Osteoblast (primary cell): ENCODE measurements at regions not wholly inside any gene's neighbourhood (a gene's known extent, or its start where the extent isn't known, plus 50 kb on each side); places are given as distances from the start of the nearest gene placed in this dataset.

ENCODE experiments used
- DNase-seq: peaks from one replicate; pipeline ENCODE4 v3.0.0; 2011; ENCODE audit warnings: low spot score, mixed read lengths; ENCODE audit not compliant: insufficient read length; ENCODE audit errors: missing footprints
- H2AFZ ChIP-seq: 2 replicates; pipeline ENCODE4 v1.6.0; 2011; ENCODE audit warnings: mild to moderate bottlenecking, low read length
- H3K27ac ChIP-seq: 2 replicates; pipeline ENCODE4 v1.5.1; 2011; ENCODE audit warnings: mild to moderate bottlenecking, low read depth, low read length, moderate library complexity
- H3K27me3 ChIP-seq: 2 replicates; pipeline ENCODE4 v1.6.0; 2012; ENCODE audit warnings: mild to moderate bottlenecking, control low read depth, inconsistent platforms, low read length, moderate library complexity; ENCODE audit not compliant: insufficient read depth
- H3K36me3 ChIP-seq: 2 replicates; pipeline ENCODE4 v1.5.1; 2011; ENCODE audit warnings: mild to moderate bottlenecking, low read length, control low read depth, moderate library complexity; ENCODE audit not compliant: insufficient read depth
- H3K4me1 ChIP-seq: 2 replicates; pipeline ENCODE4 v1.5.1; 2011; ENCODE audit warnings: mild to moderate bottlenecking, low read length, control low read depth, moderate library complexity; ENCODE audit not compliant: insufficient read depth
- H3K4me2 ChIP-seq: 2 replicates; pipeline ENCODE4 v1.6.0; 2011; ENCODE audit warnings: mild to moderate bottlenecking, low read length; ENCODE audit not compliant: insufficient read depth
- H3K4me3 ChIP-seq: fragments of 200-600 bp; sonication (generic); 3 replicates; pipeline ENCODE4 v1.5.1; 2012; ENCODE audit warnings: mild to moderate bottlenecking, low read length, inconsistent platforms; ENCODE audit not compliant: insufficient read depth
- H3K79me2 ChIP-seq: 2 replicates; pipeline ENCODE4 v1.6.0; 2012; ENCODE audit warnings: mild to moderate bottlenecking, low read length, control low read depth, inconsistent platforms; ENCODE audit not compliant: insufficient read depth
- H3K9me3 ChIP-seq: 2 replicates; pipeline ENCODE4 v1.5.1; 2011; ENCODE audit warnings: low read depth, low read length, control low read depth
- H4K20me1 ChIP-seq: 2 replicates; pipeline ENCODE4 v1.6.0; 2012; ENCODE audit warnings: mild to moderate bottlenecking, low read length, control low read depth; ENCODE audit not compliant: insufficient read depth
- TF ChIP-seq, protein P1 (sequence below): IDR thresholded peaks from 2 replicates; pipeline ENCODE4 v1.5.1; 2011; ENCODE audit warnings: mild to moderate bottlenecking, low read depth, low read length, moderate library complexity; ENCODE audit errors: extremely low read depth

DNA sequence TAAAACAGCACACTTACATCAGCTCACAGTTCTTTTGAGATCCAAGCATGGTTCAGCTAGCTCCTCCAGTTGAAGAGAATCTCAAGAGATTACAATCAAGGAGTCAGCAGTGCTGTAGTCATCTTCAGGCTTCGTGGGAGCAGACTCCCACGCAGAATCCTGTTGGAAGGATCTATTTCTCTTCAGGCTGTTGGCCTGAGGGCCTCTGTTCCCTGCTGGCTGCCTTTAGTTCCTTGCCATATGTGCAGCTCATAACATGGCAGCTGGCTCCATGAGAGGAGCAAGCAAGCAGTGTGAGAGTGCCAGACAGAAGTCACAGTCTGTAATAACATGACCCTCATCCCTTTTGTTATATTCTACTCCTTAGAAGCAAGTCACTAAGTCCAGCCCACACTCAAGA is 168.6 kb downstream of the COX18 start:
- H3K4me2 ChIP-seq: no peak overlapping the region
- no peaks in the 10 kb centered on the region for H3K36me3 ChIP-seq
- no peaks in the 10 kb centered on the region for H3K9me3 ChIP-seq
- H3K79me2 ChIP-seq: no peaks in the 10 kb centered on the region
- H3K27ac ChIP-seq: no peak overlapping the region
- no peaks in the 10 kb centered on the region for H3K27me3 ChIP-seq
- peak; percentile 51 for DNase-seq
- peak overlapping the region; percentile 75 for H2AFZ ChIP-seq
- TF ChIP-seq, protein P1, sequence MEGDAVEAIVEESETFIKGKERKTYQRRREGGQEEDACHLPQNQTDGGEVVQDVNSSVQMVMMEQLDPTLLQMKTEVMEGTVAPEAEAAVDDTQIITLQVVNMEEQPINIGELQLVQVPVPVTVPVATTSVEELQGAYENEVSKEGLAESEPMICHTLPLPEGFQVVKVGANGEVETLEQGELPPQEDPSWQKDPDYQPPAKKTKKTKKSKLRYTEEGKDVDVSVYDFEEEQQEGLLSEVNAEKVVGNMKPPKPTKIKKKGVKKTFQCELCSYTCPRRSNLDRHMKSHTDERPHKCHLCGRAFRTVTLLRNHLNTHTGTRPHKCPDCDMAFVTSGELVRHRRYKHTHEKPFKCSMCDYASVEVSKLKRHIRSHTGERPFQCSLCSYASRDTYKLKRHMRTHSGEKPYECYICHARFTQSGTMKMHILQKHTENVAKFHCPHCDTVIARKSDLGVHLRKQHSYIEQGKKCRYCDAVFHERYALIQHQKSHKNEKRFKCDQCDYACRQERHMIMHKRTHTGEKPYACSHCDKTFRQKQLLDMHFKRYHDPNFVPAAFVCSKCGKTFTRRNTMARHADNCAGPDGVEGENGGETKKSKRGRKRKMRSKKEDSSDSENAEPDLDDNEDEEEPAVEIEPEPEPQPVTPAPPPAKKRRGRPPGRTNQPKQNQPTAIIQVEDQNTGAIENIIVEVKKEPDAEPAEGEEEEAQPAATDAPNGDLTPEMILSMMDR: no peak
- H4K20me1 ChIP-seq: no peaks in the 10 kb centered on the region
- H3K4me1 ChIP-seq: peaks cover 19% of the 10 kb centered on the region
- H3K4me3 ChIP-seq: no peak overlapping the region

DNA sequence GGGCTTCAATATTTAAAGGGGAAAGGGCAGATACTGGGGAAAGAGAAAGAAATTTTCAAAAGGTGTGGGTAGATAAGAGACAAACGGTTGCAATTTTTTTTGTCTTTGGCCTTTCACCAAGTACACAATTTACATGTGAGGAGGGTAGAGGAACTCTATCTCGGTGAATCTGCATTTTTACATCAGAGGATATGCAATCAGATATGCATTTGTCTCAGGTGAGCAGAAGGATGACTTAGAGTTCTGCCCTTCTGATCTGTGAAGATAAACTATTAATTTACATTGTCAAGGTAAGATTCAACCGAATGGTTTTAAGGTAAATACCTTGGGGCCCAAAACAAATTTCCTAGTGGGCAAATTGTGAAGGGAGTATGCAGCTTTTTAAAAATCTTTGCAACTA is 169.9 kb downstream of the COX18 start:
- no peaks in the 10 kb centered on the region for H4K20me1 ChIP-seq
- no peak overlapping the region for H3K4me2 ChIP-seq
- H3K9me3 ChIP-seq: no peaks in the 10 kb centered on the region
- H3K4me1 ChIP-seq: peaks cover 23% of the 10 kb centered on the region
- DNase-seq: no peak
- no peaks in the 10 kb centered on the region for H3K79me2 ChIP-seq
- H3K27me3 ChIP-seq: no peaks in the 10 kb centered on the region
- no peak overlapping the region for H2AFZ ChIP-seq
- H3K36me3 ChIP-seq: no peaks in the 10 kb centered on the region
- no peak overlapping the region for H3K27ac ChIP-seq
- no peak overlapping the region for H3K4me3 ChIP-seq
- TF ChIP-seq, protein P1: no peak

DNA sequence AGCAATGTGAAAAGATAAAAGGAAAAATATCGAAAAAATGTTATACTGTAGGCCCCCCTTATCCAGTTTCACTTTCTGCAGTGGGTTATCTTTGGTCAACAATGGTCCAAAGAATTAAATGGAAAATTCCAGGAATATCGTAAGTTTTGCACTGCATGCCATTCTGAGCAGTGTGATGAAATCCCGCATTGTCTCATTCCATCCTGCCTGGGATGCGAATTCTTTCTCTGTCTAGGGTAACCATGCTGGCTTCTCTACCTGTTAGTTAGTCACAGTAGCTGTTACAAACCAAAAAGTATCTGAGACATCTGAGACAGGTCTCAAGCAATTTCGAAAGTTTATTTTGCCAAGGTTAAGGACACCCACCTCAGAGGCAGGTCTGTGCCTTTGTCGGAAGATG is 170.3 kb downstream of the COX18 start:
- Histone ChIP-seq H3K9me3 (no peaks in the 10 kb centered on the region), H3K4me1 (peaks cover 23% of the 10 kb centered on the region), H3K4me3 (no peak overlapping the region), H3K79me2 (no peaks in the 10 kb centered on the region), H3K36me3 (no peaks in the 10 kb centered on the region), H3K4me2 (no peak overlapping the region), H3K27ac (no peak overlapping the region), H2AFZ (no peak overlapping the region), H4K20me1 (no peaks in the 10 kb centered on the region), H3K27me3 (no peaks in the 10 kb centered on the region)
- DNase-seq: no peak
- TF ChIP-seq, protein P1: no peak

DNA sequence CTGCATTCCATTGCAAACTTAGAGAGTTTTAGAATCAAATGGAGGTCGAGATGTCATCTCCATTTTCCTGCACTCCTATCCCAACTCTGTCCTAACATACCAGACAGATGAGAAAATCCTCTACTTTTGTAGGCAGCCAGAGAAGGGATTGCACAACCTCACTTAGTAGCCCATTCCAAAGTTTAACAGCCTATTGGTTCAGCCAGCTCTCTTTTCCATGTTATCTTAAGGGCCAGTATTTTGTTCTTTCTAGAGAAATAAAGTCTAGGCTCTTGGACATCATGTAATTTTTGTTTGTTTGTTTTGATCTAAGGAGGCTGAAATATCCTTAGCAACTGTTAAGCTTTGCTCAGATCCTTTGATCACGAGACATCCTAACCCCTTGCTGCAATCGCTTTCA is 173.0 kb downstream of the COX18 start:
- H3K4me3 ChIP-seq: no peak overlapping the region
- no peak overlapping the region for H2AFZ ChIP-seq
- H3K27me3 ChIP-seq: no peaks in the 10 kb centered on the region
- H3K4me1 ChIP-seq: peaks cover 23% of the 10 kb centered on the region
- H4K20me1 ChIP-seq: no peaks in the 10 kb centered on the region
- H3K79me2 ChIP-seq: no peaks in the 10 kb centered on the region
- H3K36me3 ChIP-seq: no peaks in the 10 kb centered on the region
- peak overlapping the region; percentile 15 for H3K4me2 ChIP-seq
- TF ChIP-seq, protein P1: no peak
- H3K9me3 ChIP-seq: no peaks in the 10 kb centered on the region
- H3K27ac ChIP-seq: peak overlapping the region; percentile 32
- DNase-seq: peak; percentile 90
